ENCODE measurements at regions not wholly inside any gene's neighbourhood (a gene's known extent, or its start where the extent isn't known, plus 50 kb on each side); places are given as distances from the start of the nearest gene placed in this dataset.

GRCh38 chr6:149216459-149216858, 101.1 kb upstream of the TAB2 start:
- TF ChIP-seq POLR2A (IDR thresholded peaks at IDR 0.05) (no peak), POLR2AphosphoS5 (IDR thresholded peaks at IDR 0.05) (no peak)
